Stomach (tissue), 8 donors: ENCODE measurements at regions not wholly inside any gene's neighbourhood (a gene's known extent, or its start where the extent isn't known, plus 50 kb on each side); places are given as distances from the start of the nearest gene placed in this dataset.

ENCODE experiments used
- DNase-seq, 2 donors: peaks; one replicate each; pipeline versions ENCODE4 v3.0.0 to v3.0.0-alpha.2; 2013 to 2019
- H3K27ac ChIP-seq, 5 donors: fragments of 200-600 bp in 4 of 5; sonication (generic) in 4 of 5; one replicate each; pipeline ENCODE4 v1.5.1; 2013 to 2019; ENCODE audit warnings: mild to moderate bottlenecking in 1 of 5, moderate library complexity in 1 of 5
- H3K27me3 ChIP-seq, 3 donors: fragments of 200-600 bp; sonication (generic); one replicate each; pipeline ENCODE4 v1.5.1; 2017 to 2019; ENCODE audit warnings: mixed run types in 1 of 3
- H3K36me3 ChIP-seq, 4 donors: fragments of 200-600 bp; sonication (generic); 1 replicate in 3 of 4; 2 replicates in 1 of 4; pipeline ENCODE4 v1.5.1; 2016 to 2019
- H3K4me1 ChIP-seq, 4 donors: fragments of 200-600 bp; sonication (generic); one replicate each; pipeline ENCODE4 v1.5.1; 2016 to 2019
- H3K4me3 ChIP-seq, 4 donors: fragments of 200-600 bp; sonication (generic) in 3 of 4; one replicate each; pipeline ENCODE4 v1.5.1; 2016 to 2019; ENCODE audit warnings: mild to moderate bottlenecking in 1 of 4
- H3K9me3 ChIP-seq, 4 donors: fragments of 200-600 bp; sonication (generic); one replicate each; pipeline ENCODE4 v1.5.1; 2016 to 2019
- CTCF ChIP-seq, 7 experiments: fragments of 450-650 bp in 4 of 7; fragments of 200-600 bp in 3 of 7; sonication (generic) in 3 of 7; IDR thresholded peaks; one replicate each; pipeline ENCODE4 v1.5.1; 2016 to 2019; ENCODE audit warnings: antibody characterized with exemption in 7 of 7, control low read depth in 2 of 7, mild to moderate bottlenecking in 1 of 7
- EP300 ChIP-seq: sonication (generic); formaldehyde crosslinking; IDR thresholded peaks from one replicate; pipeline ENCODE4 v1.6.1; 2017; ENCODE audit warnings: antibody characterized with exemption
- POLR2A ChIP-seq, 4 donors: fragments of 450-650 bp; IDR thresholded peaks; one replicate each; pipeline ENCODE4 v1.6.1; 2016; ENCODE audit warnings: antibody characterized with exemption in 4 of 4, control low read depth in 2 of 4, mild to moderate bottlenecking in 1 of 4, moderate library complexity in 1 of 4
- POLR2AphosphoS5 ChIP-seq, 3 donors: sonication (generic); formaldehyde crosslinking; IDR thresholded peaks; one replicate each; pipeline ENCODE4 v1.6.1; 2016; ENCODE audit warnings: antibody characterized with exemption in 3 of 3
- WGBS, 5 donors: extraction: QIAGEN DNeasy Blood & Tissue Kit in 3 of 5; methylation state at CpG; one replicate each; pipeline versions ENCODE4 v1.1.5 to v1.1.7; 2013 to 2018; 5-methylcytosine and 5-hydroxymethylcytosine counted together
- intact Hi-C: fragments of 100-400 bp; cut with DNase I; formaldehyde crosslinking; loops from one replicate; pipeline ENCODE4 v1.15.1; 2023; ENCODE audit warnings: low total_unique reads
- donor health status: healthy with polysubstance abuse.
- donor health status: Bipolar disorder and iron deficiency.
- donor health status: healthy.

- H3K36me3 ChIP-seq: no peaks in the 10 kb centered on the region
- H3K4me1 ChIP-seq: no peaks in the 10 kb centered on the region
- H3K27ac ChIP-seq: no peak overlapping the region
- H3K9me3 ChIP-seq: no peaks in the 10 kb centered on the region
- intact Hi-C loops: no loop called here
- no peak for DNase-seq
- TF ChIP-seq CTCF (IDR thresholded peaks at IDR 0.05) (no peak), POLR2A (IDR thresholded peaks at IDR 0.05) (no peak), POLR2AphosphoS5 (IDR thresholded peaks at IDR 0.05) (no peak), EP300 (no peak)
- no peak overlapping the region for H3K4me3 ChIP-seq
- no peaks in the 10 kb centered on the region for H3K27me3 ChIP-seq
- 88 to 96% (median 95%) methylated on average over 4 of the region's 4 CpGs for WGBS, 5 donors
Measured at GRCh38 chr17:69906306-69906705, 168.7 kb upstream of the KCNJ16 start.

- H3K27ac ChIP-seq: no peak overlapping the region
- 68 to 74% (median 72%) methylated on average over 11 of the region's 11 CpGs for WGBS, 5 donors
- H3K4me1 ChIP-seq: no peaks in the 10 kb centered on the region
- intact Hi-C loops: no loop called here
- H3K9me3 ChIP-seq: no peaks in the 10 kb centered on the region
- no peak overlapping the region for H3K4me3 ChIP-seq
- TF ChIP-seq EP300 (no peak), POLR2AphosphoS5 (IDR thresholded peaks at IDR 0.05) (no peak), POLR2A (IDR thresholded peaks at IDR 0.05) (no peak), CTCF (IDR thresholded peaks at IDR 0.05) (no peak)
- no peak for DNase-seq
- H3K27me3 ChIP-seq: no peaks in the 10 kb centered on the region
- H3K36me3 ChIP-seq: no peaks in the 10 kb centered on the region
Measured at GRCh38 chr17:69907132-69907847, 167.7 kb upstream of the KCNJ16 start.

GRCh38 chr17:69908626-69909368, 166.2 kb upstream of the KCNJ16 start:
- Histone ChIP-seq H3K27ac (no peak overlapping the region), H3K4me1 (peaks cover 0 to 5% (median 0%) of the 10 kb centered on the region in 4 donors), H3K27me3 (no peaks in the 10 kb centered on the region), H3K4me3 (no peak overlapping the region), H3K9me3 (no peaks in the 10 kb centered on the region), H3K36me3 (no peaks in the 10 kb centered on the region)
- no peak for TF ChIP-seq CTCF (IDR thresholded peaks at IDR 0.05)
- no peak for TF ChIP-seq POLR2A (IDR thresholded peaks at IDR 0.05)
- no peak for TF ChIP-seq POLR2AphosphoS5 (IDR thresholded peaks at IDR 0.05)
- TF ChIP-seq EP300: no peak
- 34 to 48% (median 42%) methylated on average over 3 of the region's 3 CpGs for WGBS, 5 donors
- DNase-seq: no peak
- intact Hi-C loops: no loop called here

- Histone ChIP-seq H3K27ac (no peak overlapping the region), H3K36me3 (no peaks in the 10 kb centered on the region), H3K4me1 (peaks cover 0 to 5% (median 0%) of the 10 kb centered on the region in 4 donors), H3K27me3 (no peaks in the 10 kb centered on the region), H3K4me3 (no peak overlapping the region), H3K9me3 (no peaks in the 10 kb centered on the region)
- TF ChIP-seq EP300 (no peak), CTCF (IDR thresholded peaks at IDR 0.05) (no peak), POLR2A (IDR thresholded peaks at IDR 0.05) (no peak), POLR2AphosphoS5 (IDR thresholded peaks at IDR 0.05) (no peak)
- DNase-seq: no peak
- intact Hi-C loops: no loop called here
Measured at GRCh38 chr17:69909389-69909788, 165.6 kb upstream of the KCNJ16 start.
